Skeletal muscle tissue (tissue), 3 donors: ENCODE measurements at regions not wholly inside any gene's neighbourhood (a gene's known extent, or its start where the extent isn't known, plus 50 kb on each side); places are given as distances from the start of the nearest gene placed in this dataset.
"Not testable (repeated sequence)": the region's sequence is repeated elsewhere in the genome, so short reads cannot be mapped to it uniquely, and the experiment has no call there.

Experiments used
- H3K27ac ChIP-seq: one replicate; pipeline ENCODE4 v1.7.0; 2013; ENCODE audit warnings: mild to moderate bottlenecking, low read depth, low read length, inconsistent platforms
- H3K27me3 ChIP-seq, 3 donors: one replicate each; pipeline ENCODE4 v1.7.0; 2013; ENCODE audit warnings: low read length in 3 of 3; ENCODE audit not compliant: control insufficient read depth in 3 of 3, insufficient read depth in 3 of 3
- H3K36me3 ChIP-seq, 3 donors: one replicate each; pipeline ENCODE4 v1.7.0; 2013; ENCODE audit warnings: low read length in 3 of 3; ENCODE audit not compliant: control insufficient read depth in 3 of 3, insufficient read depth in 3 of 3
- H3K4me1 ChIP-seq, 3 donors: one replicate each; pipeline ENCODE4 v1.7.0; 2013; ENCODE audit warnings: low read length in 3 of 3, mild to moderate bottlenecking in 3 of 3; ENCODE audit not compliant: control insufficient read depth in 3 of 3, insufficient read depth in 3 of 3
- H3K4me3 ChIP-seq, 3 donors: one replicate each; pipeline ENCODE4 v1.7.0; 2013; ENCODE audit warnings: low read length in 3 of 3
- H3K9ac ChIP-seq, 3 donors: one replicate each; pipeline ENCODE4 v1.7.0; 2013; ENCODE audit warnings: low read length in 3 of 3, mild to moderate bottlenecking in 3 of 3, moderate library complexity in 2 of 3, low read depth in 1 of 3
- H3K9me3 ChIP-seq, 3 donors: one replicate each; pipeline ENCODE4 v1.7.0; 2013; ENCODE audit warnings: low read length in 3 of 3; ENCODE audit not compliant: control insufficient read depth in 3 of 3
- donor health status: Osteomylitis.

DNA sequence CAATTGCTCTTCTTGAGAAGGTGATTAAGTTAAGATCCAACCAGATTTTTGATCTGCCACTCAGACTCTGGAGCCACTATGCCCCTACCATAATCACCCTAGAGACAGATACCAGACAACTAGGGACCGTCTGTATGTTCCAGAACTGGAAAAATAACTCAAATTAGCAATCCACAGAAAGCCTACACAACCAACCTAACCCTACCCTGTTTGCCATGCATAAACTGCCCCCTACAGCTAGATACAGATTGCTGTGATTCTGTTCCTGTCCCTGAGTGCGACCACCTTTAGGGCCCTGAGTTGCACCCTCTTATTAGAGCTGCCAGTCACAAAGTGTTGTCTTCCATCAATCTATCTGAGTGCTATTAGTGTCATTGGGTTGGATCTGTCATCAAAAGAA, 929.8 kb upstream of the SLITRK1 start:
- Histone ChIP-seq H3K4me1 (no peaks in the 10 kb centered on the region), H3K27ac (no peak overlapping the region), H3K4me3 (no peak overlapping the region), H3K9me3 (no peaks in the 10 kb centered on the region), H3K9ac (no peak overlapping the region), H3K27me3 (no peaks in the 10 kb centered on the region), H3K36me3 (no peaks in the 10 kb centered on the region)

- no peak overlapping the region for H3K27ac ChIP-seq
- no peaks in the 10 kb centered on the region for H3K36me3 ChIP-seq
- H3K9ac ChIP-seq = no peak overlapping the region
- no peaks in the 10 kb centered on the region for H3K9me3 ChIP-seq
- no peaks in the 10 kb centered on the region for H3K27me3 ChIP-seq
- H3K4me1 ChIP-seq = no peaks in the 10 kb centered on the region
- H3K4me3 ChIP-seq = no peak overlapping the region
These were observed 928.5 kb upstream of the SLITRK1 start for GRCh38 chr13:84810781-84811180.

DNA sequence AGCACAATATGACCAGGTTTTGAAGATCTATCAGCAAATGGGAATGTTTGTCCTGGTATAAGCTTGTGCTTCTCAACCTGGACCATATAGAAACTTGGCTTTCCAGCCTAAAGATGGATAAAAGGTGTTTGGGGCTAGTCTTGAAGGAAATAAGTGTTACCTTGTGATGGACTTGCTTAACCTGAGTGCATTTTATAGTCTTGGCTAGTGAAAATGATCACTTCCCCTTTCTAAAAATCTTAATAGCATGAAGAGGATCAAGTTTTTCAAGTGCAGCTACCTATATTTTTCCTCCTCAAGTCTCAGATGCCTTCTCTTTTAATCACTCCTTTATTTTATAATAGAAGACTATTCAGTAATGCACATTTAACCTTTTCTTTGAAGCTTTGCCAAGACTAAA, 919.8 kb upstream of the SLITRK1 start:
- H3K4me3 ChIP-seq = no peak overlapping the region
- H3K9ac ChIP-seq = no peak overlapping the region
- H3K36me3 ChIP-seq = no peaks in the 10 kb centered on the region
- no peaks in the 10 kb centered on the region for H3K27me3 ChIP-seq
- no peaks in the 10 kb centered on the region for H3K9me3 ChIP-seq
- no peaks in the 10 kb centered on the region for H3K4me1 ChIP-seq
- no peak overlapping the region for H3K27ac ChIP-seq

DNA sequence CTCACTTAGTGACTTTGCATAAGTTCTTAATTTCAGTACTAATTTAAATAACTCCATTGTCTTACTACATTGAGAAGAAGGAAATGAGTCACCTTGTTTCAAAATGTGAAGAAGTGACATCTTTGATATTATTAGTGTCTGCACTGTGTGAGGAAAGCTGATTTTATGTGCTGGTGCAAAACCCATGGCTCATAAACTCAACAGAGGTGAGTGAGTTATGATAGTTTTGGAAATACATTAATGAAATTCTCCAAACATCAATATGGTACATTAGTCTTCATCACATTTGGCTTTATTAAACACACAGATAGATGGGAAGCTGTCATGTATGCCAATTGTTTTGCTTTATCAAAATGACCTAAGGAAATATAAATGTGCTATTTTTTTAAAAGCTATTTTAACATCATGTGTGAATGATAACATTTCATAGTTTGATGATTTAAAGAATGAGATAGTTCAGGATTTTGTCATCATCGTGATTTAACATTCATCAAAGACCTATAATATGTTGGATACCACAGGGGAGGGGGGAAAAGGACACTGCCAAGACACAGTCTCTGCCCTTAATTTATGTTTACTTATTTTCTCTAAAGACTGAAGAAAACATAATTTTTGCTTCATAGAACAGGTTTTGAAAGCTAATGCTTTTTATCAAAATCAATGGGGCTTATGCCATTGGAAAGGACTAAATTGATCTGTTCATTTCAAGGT, 902.3 kb upstream of the SLITRK1 start:
- Histone ChIP-seq H3K27ac (no peak overlapping the region), H3K36me3 (no peaks in the 10 kb centered on the region), H3K9ac (no peak overlapping the region), H3K9me3 (no peaks in the 10 kb centered on the region), H3K4me1 (no peaks in the 10 kb centered on the region), H3K27me3 (no peaks in the 10 kb centered on the region), H3K4me3 (no peak overlapping the region)

- Histone ChIP-seq H3K27me3 (no peaks in the 10 kb centered on the region), H3K4me1 (no peaks in the 10 kb centered on the region), H3K9me3 (no peaks in the 10 kb centered on the region), H3K4me3 (no peak overlapping the region), H3K27ac (no peak overlapping the region), H3K36me3 (no peaks in the 10 kb centered on the region), H3K9ac (no peak overlapping the region)
These were observed 895.0 kb upstream of the SLITRK1 start for GRCh38 chr13:84777316-84777715.

DNA sequence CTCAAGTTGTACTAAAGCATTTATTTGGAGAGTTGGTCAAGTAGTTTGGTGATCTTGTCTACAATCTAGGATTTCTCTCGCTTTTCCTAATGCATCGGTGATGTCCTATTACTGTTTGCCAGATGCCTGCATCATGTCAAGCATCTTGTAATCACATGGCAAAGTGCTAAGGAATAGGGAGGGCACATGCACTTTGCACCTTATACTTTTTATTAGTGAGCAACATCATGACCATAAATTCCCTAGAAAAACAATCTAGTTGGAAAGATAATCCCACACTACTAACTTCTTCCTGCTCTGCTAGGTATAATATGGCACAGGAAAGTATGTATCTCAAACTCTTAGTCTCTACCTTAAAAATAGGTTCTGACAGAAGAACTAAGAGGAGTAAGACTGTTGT, 894.3 kb upstream of the SLITRK1 start:
- Histone ChIP-seq H3K9ac (no peak overlapping the region), H3K4me3 (no peak overlapping the region), H3K27me3 (no peaks in the 10 kb centered on the region), H3K36me3 (no peaks in the 10 kb centered on the region), H3K27ac (no peak overlapping the region), H3K9me3 (no peaks in the 10 kb centered on the region), H3K4me1 (no peaks in the 10 kb centered on the region)

GRCh38 chr13:84775920-84776319, 893.6 kb upstream of the SLITRK1 start:
- H3K36me3 ChIP-seq = not testable (repeated sequence)

DNA sequence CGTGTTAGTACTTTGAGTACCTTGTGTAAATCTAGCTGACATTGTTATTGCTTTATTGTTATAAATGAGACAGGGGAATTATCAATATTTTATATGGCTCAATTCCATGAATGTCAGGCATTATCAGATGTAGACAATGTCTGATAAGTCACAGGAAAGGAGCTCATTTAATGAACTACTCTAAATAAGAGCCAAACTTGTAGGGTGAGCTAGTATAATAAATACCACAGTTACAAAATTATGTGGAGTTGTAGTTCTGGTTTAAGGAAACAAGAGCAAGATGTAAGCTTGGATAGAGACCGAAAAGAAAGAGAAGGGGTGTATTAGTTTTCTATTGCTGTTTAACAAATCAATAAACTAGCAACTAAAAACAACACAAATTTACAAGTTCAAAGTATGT, 891.8 kb upstream of the SLITRK1 start:
- H3K27me3 ChIP-seq = no peaks in the 10 kb centered on the region
- H3K4me3 ChIP-seq = no peak overlapping the region
- no peaks in the 10 kb centered on the region for H3K4me1 ChIP-seq
- no peaks in the 10 kb centered on the region for H3K36me3 ChIP-seq
- H3K27ac ChIP-seq = no peak overlapping the region
- no peak overlapping the region for H3K9ac ChIP-seq
- H3K9me3 ChIP-seq = no peaks in the 10 kb centered on the region

More at GRCh38 chr13:84775920-84776319, 893.6 kb upstream of the SLITRK1 start:
- H3K27ac ChIP-seq, H3K4me3 ChIP-seq, H3K27me3 ChIP-seq, H3K4me1 ChIP-seq, H3K9ac ChIP-seq, H3K9me3 ChIP-seq: not testable (repeated sequence)

DNA sequence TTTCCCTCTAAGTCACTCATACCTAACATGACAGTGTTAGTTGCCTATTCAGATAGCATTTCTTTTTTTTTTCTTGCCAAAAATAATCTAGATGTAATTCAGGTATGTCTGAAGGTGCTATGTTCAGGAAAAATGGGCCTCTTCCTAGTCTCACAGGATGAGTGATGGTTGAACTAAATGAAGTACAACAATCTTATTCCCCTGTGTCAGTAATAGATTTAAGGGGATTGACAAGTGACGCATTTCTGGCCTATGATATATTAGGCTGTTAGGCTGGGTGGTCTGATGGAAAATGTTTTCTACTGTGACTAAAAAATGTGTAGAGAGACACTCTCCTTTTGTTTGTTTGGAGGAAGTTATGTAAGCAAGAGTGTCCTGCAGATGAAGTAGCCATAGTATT, 878.7 kb upstream of the SLITRK1 start:
- H3K4me1 ChIP-seq = no peaks in the 10 kb centered on the region
- no peaks in the 10 kb centered on the region for H3K9me3 ChIP-seq
- no peak overlapping the region for H3K9ac ChIP-seq
- no peak overlapping the region for H3K27ac ChIP-seq
- H3K36me3 ChIP-seq = no peaks in the 10 kb centered on the region
- no peak overlapping the region for H3K4me3 ChIP-seq
- H3K27me3 ChIP-seq = no peaks in the 10 kb centered on the region

- Histone ChIP-seq H3K9me3 (no peaks in the 10 kb centered on the region), H3K36me3 (no peaks in the 10 kb centered on the region), H3K27ac (no peak overlapping the region), H3K27me3 (no peaks in the 10 kb centered on the region), H3K9ac (no peak overlapping the region), H3K4me1 (no peaks in the 10 kb centered on the region), H3K4me3 (no peak overlapping the region)
These were observed 866.9 kb upstream of the SLITRK1 start for GRCh38 chr13:84749126-84749525.
